GM12878 (cell line): ENCODE measurements at regions not wholly inside any gene's neighbourhood (a gene's known extent, or its start where the extent isn't known, plus 50 kb on each side); places are given as distances from the start of the nearest gene placed in this dataset.

Experiments used
- ATF2 ChIP-seq: IDR thresholded peaks from 2 replicates; pipeline ENCODE4 v1.6.1; 2012; ENCODE audit warnings: low read length, inconsistent platforms
- BCL11A ChIP-seq: IDR thresholded peaks from 2 replicates; pipeline ENCODE4 v1.6.1; 2011; ENCODE audit warnings: low read depth, low read length
- CEBPB ChIP-seq, 2 experiments: fragments of 150-350 bp in 1 of 2; IDR thresholded peaks; 2 replicates each; pipeline ENCODE4 v1.6.1; 2012 to 2014; ENCODE audit warnings: low read depth in 2 of 2, low read length in 2 of 2, borderline replicate concordance in 1 of 2, inconsistent platforms in 1 of 2
- HCFC1 ChIP-seq: fragments of 150-350 bp; IDR thresholded peaks from 2 replicates; pipeline ENCODE4 v1.6.1; 2014; ENCODE audit warnings: low read length
- HDAC2 ChIP-seq: fragments of 200-600 bp; sonication (generic); IDR thresholded peaks from 2 replicates; pipeline ENCODE4 v1.6.1; 2017
- IRF3 ChIP-seq: fragments of 450-650 bp; IDR thresholded peaks from 2 replicates; pipeline ENCODE4 v1.6.1; 2014; ENCODE audit warnings: mild to moderate bottlenecking
- NFYB ChIP-seq: IDR thresholded peaks from 2 replicates; pipeline ENCODE4 v1.6.1; 2011; ENCODE audit warnings: low read depth, mild to moderate bottlenecking, low read length, improper control_type of control experiment, moderate library complexity; ENCODE audit not compliant: insufficient read depth
- POLR2AphosphoS5 ChIP-seq: IDR thresholded peaks from 2 replicates; pipeline ENCODE4 v1.6.1; 2011; ENCODE audit warnings: mild to moderate bottlenecking, low read length, inconsistent platforms
- SPI1 ChIP-seq: IDR thresholded peaks from 2 replicates; pipeline ENCODE4 v1.6.1; 2011; ENCODE audit warnings: low read depth, mild to moderate bottlenecking, low read length, moderate library complexity, borderline replicate concordance; ENCODE audit not compliant: insufficient read depth
- TCF12 ChIP-seq: IDR thresholded peaks from 2 replicates; pipeline ENCODE4 v1.6.1; 2011; ENCODE audit warnings: low read depth, mild to moderate bottlenecking, low read length
- USF2 ChIP-seq: IDR thresholded peaks from 2 replicates; pipeline ENCODE4 v1.6.1; 2011; ENCODE audit warnings: low read depth, low read length, improper control_type of control experiment, borderline replicate concordance

GRCh38 chr11:15873501-15873900 lies 482.8 kb downstream of the SOX6 start:
- no peak for TF ChIP-seq HCFC1
- no peak for TF ChIP-seq USF2
- TF ChIP-seq HDAC2 = no peak
- TF ChIP-seq TCF12 = no peak
- no peak for TF ChIP-seq BCL11A
- no peak for TF ChIP-seq SPI1
- TF ChIP-seq CEBPB (IDR thresholded peaks at IDR 0.05; ENCODE audit: borderline replicate concordance in 1 of 2, low read depth in 2 of 2, low read length in 2 of 2) = no peak
- TF ChIP-seq ATF2 = no peak
- TF ChIP-seq POLR2AphosphoS5 = no peak
- TF ChIP-seq NFYB = no peak
- TF ChIP-seq IRF3 = no peak
